GM19395 (cell line): ENCODE measurements at regions not wholly inside any gene's neighbourhood (a gene's known extent, or its start where the extent isn't known, plus 50 kb on each side); places are given as distances from the start of the nearest gene placed in this dataset.
"Not testable (repeated sequence)": the region's sequence is repeated elsewhere in the genome, so short reads cannot be mapped to it uniquely, and the experiment has no call there.

Experiments
- ATAC-seq: cut with Tn5 transposase; IDR thresholded peaks from one replicate; pipeline ENCODE4 v1.9.1; 2021; ENCODE audit warnings: mild to moderate bottlenecking, moderate library complexity; ENCODE audit not compliant: unreplicated experiment

DNA sequence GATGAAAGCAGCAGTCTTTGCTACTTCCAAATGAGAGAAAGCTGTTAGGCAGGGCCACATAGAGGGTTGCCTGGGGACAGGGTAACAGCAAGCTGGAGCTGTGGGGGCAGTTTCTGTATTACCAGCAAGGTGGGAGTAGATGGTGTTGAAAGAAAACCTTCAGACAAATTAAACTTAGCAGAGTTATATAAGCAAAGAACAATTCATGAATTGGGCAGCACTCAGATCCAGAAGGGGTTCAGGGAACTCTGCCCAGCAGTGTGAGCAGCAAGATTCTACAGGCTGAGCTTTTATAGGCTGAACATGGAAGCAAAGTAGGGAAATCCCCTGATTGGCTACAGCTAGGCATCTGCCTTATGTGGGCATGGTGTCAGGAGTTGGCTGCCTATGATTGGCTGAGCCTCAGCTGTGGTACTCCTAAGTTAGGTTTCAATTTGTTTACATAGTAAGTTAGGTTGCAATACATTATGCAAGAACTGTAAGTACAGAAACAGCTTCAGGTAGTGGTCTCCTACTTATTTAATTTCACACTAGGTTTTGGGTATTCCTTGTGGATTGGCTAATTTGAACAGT lies 64.1 kb upstream of the TMPRSS2 start:
- no peak for ATAC-seq

GRCh38 chr21:41570791-41571355 lies 62.9 kb upstream of the TMPRSS2 start:
- ATAC-seq = peak; percentile 84

- no peak for ATAC-seq
These were observed 60.8 kb upstream of the TMPRSS2 start for GRCh38 chr21:41568606-41569385.

- ATAC-seq = no peak
These were observed 60.0 kb upstream of the TMPRSS2 start for GRCh38 chr21:41567901-41568510.

- ATAC-seq = not testable (repeated sequence)
These were observed 59.3 kb upstream of the TMPRSS2 start for GRCh38 chr21:41567237-41567636.

DNA sequence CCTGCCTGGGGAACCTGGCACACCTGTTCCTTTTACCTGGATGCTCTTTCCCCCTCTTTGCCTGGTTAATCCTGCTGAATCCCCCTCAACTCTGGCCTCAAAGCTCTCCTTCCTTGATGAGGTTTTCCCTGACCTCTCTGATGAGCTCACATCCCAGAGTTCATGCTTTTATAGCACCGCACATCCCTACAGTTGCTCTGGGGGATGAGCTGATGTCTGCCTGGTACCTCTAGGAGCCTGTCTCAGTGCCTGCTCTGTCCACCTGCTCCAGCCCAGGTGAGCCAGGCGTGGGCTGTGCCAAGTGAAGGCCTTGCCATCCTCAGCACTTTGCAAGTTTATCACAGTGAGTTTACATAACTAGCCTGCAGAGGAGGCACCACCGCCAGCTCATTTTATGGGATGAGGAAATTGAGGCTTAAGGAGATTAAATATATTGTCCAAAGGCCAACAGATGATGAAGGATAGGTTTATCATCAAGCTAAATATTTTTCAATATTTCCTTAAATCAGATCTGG lies 58.6 kb upstream of the TMPRSS2 start:
- ATAC-seq = no peak

DNA sequence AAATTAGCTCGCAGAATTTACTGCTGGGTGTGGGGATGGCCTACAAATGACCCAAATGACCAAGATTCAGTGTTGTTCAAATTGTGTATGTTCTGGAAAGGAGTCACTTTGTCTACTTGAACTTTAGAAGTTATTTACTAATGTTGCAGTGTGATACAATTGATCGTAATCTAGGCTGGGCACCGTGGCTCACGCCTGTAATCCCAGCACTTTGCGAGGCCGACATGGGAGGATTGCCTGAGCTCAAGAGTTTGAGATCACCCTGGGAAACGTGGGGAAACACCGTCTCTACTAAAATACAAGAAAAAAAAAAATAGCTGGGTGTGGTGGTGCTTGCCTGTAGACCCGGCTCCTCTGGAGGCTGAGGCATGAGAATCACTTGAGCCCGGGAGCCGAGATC lies 57.6 kb upstream of the TMPRSS2 start:
- no peak for ATAC-seq

DNA sequence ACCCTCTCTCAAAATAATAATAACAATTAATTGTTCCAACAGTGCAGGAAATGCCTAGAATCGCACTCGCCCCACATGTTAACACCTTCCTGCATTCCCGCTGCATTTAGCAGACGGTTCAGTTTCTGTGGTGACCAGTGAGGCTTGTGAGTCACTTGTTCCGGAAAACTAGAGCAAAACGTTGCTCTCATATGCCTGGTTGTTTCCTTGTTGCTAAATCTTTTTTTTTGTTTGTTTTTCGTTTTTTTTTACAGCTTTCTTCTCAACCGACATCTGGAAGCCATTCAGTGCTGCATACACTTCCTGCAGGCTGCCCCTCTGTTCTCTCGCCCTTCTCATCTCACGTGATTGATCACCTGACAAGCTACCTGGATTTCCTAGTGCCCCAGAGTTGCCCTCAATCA lies 56.9 kb upstream of the TMPRSS2 start:
- no peak for ATAC-seq

GRCh38 chr21:41562101-41563000 lies 54.4 kb upstream of the TMPRSS2 start:
- no peak for ATAC-seq

GRCh38 chr21:41561701-41562100 lies 53.7 kb upstream of the TMPRSS2 start:
- ATAC-seq = no peak

DNA sequence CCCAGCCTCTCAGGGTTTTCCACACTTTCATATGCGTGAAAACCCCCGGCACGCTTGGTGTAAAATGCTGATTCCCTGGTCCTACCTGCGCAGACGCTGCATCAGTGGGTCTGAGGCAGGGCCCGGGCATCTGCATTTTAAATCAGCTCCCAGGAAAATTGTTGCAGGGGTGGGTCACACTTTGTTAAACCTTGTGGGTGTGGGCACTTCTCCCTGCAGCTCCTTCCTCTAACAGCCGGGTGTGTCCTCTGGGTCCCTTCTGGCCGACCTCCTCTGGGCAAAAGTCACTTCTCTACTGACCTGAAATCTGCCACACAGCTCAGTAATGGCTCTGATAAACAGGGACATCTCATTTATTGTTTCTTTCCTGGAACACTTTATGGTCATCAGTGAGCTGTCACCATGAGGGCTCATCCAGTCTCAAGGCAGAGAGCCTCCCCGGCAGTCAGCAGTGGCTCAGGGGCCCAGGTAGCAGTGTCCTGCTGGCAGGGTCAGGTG lies 52.8 kb upstream of the TMPRSS2 start:
- ATAC-seq = no peak

GRCh38 chr21:41559658-41560631 lies 52.0 kb upstream of the TMPRSS2 start:
- no peak for ATAC-seq

DNA sequence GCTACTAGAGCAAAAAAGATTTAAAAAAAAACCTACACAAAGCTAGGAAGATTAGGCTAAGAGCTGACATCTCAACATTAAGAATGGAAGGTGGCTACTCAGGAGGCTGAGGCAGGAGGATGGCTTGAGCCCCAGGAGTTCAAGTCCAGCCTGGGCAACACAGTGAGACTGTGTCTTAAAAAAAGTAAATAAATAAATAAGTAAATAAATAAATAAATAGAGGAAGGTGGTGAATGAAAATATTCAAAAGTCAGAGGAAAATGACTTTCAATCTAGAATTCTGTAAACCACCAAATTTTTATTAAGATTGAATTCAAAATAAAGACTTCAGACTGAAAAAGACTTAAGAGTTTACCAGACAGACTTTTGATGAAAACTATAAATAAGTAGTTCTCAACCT lies 50.9 kb upstream of the TMPRSS2 start:
- ATAC-seq = no peak

DNA sequence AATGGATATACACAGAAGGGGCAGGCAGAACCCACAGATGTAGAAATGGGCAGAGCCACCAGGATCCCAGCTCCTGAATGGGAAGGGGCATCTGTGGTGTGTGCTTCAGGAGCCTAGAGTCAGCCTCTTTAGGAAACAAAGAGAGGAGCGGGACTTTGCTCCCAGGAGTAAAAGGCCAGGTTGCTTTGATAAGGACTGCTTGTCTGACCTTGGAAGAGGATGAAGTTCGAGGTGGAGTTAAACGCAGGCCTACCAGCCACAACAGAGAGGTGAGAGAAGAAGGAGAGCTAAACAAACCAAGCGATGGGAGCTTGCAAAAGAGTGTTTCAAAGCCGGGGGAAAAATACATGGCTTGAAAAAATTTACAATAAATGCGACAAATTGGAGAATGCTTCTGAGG lies 49.9 kb upstream of the TMPRSS2 start:
- ATAC-seq = no peak
